ENCODE measurements at regions not wholly inside any gene's neighbourhood (a gene's known extent, or its start where the extent isn't known, plus 50 kb on each side); places are given as distances from the start of the nearest gene placed in this dataset.
"Not testable (repeated sequence)": the region's sequence is repeated elsewhere in the genome, so short reads cannot be mapped to it uniquely, and the experiment has no call there.

DNA sequence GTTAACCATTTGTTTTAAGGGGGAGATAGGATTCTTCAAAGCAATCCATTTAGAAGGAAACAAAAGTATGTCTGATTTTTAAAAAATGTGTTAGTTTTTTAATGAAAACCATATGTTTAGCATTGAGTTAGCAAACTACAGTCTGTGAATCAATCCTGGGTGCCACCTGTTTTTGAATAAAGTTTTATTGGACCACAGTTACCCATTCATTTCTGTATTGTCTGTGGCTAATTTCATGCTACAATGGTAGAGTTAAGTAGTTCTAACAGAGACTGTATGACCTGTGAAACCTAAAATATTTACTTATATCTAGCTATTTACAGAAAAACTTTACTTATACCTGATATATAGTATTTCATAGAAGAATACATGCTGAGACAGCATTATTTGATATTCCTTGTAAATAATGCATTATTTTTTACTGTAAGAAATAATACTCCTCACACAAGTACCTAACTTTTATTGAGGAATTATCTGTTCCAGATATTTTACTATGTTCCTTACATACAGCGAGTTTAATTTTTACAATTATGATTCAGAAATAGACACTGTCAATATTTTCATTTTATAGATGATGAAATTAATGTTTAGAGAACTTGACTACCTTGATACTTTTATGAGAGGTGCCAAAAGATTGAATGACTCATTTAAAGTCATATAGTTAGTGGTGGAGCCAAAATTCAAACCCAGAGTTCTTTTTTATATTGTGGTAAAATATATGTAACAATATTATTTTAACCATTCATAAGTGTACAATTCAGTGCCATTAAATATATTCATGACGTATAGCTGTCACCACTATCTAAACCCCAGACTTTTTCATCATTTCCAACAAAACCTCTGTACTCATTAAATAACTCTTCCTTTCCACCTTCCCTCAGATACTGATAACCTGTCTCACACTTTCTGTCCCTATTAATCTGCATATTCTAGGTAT, 122.0 kb downstream of the GLUD2 start:
- DNase-seq (ENCODE audit: low spot score), result no peak

DNA sequence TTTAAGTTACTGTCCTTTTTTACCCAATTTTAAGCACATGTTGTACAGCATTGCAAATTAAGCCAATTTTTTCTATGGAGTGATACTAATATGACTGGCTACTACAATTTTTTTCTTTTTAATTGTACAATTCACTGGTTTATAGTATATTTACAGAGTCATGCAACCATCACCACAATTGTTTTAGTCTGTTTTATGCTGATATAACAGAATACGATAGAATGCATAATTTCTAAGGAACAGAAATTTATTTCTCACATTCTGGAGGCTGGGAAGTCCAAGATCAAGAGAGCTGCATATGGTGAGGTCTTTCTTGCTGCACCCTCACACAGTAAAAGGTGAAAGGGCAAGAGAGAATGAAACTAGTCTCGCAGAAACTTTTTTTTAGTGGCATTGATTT, 125.3 kb downstream of the GLUD2 start:
- no peak for DNase-seq (ENCODE audit: low spot score)

DNA sequence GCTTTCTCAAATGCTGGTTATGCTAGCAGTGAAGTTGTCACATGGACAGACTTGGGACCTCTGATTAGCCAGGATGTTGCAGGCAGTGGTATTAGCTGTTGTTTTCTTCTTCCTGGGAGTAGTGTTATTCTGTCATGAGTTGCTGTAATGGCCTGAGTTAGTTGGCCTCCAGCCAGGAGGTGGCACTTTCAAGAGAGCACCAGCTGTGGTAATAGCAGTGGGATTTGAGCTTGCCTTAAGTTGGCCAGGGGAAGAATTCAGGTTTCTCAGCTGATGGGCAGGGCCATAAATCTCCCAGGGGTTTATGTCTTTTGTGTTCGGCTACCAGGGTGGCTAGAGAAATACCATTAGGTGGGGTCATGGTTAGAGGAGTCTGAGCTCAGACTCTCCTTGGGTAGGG, 132.6 kb downstream of the GLUD2 start:
- no peak for DNase-seq (ENCODE audit: low spot score)

DNA sequence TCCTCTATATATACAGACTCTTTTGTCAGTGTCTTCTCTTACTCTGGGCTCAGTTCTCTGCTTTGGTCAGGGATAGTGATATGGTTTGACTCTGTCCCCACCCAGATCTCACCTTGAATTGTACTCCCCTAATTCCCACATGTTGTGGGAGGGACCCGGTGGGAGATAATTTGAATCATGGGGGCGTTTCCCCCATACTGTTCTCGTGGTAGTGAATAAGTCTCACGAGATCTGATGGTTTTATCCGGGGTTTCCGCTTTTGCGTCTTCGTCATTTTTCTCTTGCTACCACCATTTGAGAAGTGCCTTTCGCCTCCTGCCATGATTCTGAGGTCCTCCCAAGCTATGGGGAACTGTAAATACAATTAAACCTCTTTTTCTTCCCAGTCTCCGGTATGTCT, 144.4 kb downstream of the GLUD2 start:
- DNase-seq (ENCODE audit: low spot score), result no peak

DNA sequence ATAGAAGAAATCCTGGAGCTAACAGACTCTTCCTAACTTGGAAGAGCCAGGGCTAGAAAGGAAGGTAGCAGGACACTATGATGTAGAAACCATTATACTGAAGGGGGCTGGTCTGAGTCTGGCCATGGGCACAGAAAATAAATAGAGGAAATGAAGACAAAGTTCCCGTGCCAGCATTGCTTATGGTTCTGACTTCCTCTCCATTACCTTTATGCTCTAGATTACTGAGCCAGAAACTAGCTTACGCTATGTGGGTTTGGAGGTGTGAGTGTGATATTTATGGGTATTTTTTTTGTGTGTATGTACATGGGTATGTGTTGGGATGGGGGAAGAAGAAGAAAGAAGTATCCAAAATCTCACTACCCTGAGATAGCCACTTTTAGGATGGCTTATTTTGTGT, 148.3 kb downstream of the GLUD2 start:
- no peak for DNase-seq (ENCODE audit: low spot score)

DNA sequence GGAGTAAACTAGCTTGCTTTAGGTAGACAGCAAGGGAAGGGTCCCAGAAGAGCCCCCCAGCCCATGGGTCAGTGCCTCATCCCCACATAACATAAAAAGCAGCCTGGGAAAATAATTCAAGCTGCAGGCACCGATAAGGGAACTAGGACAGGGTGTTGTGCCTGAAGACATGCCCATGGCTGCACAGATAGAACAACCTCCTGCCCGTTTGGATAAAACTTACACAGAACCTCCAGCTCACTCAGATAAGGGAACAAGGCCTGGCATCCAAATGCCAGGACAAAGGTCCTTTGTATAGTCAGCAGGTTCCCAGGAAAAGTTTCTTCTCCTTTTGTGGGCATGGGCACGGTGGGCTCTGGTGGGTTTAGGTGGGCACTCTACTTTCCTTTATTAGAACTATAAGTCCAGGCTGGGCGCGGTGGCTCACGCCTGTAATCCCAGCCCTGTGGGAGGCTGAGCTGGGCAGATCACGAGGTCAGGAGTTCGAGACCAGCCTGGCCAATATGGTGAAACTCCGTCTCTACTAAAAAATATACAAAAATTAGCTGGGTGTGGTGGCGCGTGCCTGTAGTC, 149.5 kb downstream of the GLUD2 start:
- not testable (repeated sequence) for DNase-seq (ENCODE audit: low spot score)

DNA sequence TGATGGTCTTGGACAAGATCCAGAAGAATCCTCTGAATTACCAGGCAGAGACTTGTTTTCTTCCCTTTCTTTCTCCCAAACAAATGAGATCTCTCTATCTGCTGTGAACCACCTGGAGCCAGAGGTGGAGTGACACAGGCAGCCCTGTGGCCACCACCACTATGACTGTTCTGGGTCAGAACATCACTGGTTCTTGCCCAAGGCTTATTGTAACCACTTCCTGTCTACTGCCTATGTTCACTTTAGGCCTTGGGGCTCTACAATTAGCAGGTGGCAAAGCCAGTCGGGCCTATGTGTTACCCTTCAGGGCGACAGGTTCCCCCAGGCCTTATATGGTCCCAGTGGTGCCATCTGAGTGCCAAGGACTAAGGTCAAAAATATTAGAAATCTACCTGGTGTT, 161.2 kb downstream of the GLUD2 start:
- DNase-seq (ENCODE audit: low spot score), result no peak

DNA sequence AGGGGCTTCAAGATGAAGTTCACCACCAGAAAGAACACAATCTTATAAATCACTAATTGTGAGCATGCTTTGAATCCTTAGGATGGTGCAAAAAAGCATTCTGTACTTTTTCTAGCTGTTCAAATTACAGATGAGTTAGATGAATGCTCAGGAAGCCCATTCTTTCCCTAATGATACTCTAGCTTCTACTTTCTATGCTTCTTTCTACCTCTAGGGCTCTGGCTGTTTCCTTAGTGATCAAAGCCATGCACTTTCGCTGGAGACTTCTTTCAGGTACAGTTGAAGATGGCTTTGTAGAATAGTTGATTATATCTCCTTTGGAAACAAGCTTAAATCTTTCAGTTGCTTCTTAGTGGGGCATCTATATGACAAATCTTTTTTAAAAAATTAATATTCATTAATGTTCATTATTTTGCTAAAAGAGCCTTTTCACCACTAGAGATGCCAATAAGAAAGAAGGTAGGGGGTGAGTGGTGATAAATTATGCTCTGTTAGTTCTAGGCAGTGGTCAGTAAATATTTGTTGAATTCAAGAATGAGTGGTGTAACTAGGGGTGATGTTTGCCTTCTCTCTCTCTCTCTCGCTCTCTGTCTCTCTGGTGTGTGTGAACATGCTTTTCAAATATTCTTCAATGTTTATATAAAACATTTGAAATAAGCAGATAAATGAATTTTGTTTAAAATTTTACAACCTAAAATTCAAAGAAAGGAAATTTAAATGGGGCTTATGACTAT, 169.4 kb downstream of the GLUD2 start:
- no peak for DNase-seq (ENCODE audit: low spot score)

DNA sequence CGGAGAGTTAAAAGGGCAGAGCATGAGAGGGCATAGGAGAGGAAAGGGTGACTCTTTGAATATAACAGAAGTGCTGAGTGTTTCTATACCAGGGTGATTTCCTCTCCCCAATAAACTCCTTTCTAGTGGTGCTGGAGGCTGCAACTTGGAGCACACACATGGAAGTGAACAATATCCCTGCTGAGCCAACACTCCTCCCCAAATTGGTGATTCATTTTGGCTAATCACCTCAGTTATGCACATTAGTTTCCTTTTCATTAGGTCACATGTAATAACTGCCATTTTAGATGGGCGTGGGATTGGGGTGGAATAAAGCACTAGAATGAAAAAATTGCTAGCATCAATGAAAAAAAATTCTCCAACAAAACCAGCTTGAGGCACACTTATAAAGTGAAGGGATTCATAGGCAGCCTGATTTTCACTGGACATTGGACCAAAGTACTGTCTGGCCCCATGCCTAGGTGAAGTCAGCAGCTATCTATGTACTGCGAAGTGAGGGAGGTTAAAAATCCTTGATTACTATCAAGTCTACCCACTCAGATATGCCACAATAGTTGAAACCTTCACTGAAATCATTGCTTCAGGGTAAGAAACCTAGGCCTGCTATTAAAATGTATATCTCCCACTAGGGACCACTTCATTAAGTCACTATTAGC, 174.0 kb downstream of the GLUD2 start:
- DNase-seq (ENCODE audit: low spot score), result no peak

DNA sequence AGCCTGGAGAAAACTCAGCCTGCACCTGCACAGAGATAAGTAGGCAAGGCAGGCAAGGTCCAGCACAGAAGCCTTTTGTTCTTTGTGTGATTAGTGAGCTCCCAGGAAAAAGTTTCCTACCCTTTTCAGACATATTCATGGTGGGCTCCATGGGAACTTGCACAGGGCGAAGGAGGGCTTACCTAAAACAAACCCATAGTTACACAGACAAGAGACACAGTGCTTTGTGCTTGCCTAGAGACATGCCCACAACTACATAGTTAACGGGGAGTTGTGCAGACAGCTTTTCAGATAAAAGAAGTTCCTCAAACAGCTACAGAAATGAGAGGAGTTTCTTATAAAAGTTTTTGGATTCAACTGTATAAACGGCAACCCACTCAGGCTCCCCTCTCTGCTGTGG, 180.5 kb downstream of the GLUD2 start:
- DNase-seq (ENCODE audit: low spot score), result no peak

DNA sequence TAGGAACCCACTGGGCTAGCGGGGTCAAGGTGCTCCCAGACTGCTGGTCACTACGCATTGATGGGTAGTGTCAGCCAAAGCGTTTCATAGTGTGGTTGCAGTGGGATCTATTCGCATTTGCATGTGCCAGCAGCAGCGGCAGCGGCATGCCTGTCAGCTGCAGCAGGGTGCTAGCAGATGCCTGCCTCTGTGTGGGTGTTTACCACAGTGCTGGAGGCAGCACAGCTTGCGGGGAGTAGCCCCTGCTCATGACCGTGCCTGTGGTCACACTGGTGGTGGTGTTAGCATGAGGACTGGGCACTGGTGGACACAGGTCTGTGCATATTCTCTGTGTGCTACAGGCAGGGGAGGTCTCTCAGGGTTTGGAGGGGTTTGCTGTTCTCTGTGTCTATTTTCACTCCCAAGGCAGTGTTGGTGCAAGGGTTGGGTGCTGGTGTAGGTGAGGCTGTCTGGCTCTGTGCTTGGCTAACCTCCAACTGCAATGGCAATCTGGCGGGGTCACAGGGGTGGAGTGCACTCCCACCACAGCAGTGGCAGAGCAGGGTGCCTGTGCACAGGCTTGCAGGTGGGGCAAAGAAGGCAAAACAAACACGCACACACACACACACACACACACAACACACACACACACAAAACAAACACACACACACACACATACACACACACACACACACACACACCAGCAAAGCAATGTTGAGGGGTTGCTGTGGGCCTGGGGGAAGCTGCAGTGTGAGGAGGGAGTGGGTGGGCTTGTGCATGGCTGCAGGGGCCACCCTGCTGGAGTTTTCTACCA, 184.4 kb downstream of the GLUD2 start:
- no peak for DNase-seq (ENCODE audit: low spot score)

DNA sequence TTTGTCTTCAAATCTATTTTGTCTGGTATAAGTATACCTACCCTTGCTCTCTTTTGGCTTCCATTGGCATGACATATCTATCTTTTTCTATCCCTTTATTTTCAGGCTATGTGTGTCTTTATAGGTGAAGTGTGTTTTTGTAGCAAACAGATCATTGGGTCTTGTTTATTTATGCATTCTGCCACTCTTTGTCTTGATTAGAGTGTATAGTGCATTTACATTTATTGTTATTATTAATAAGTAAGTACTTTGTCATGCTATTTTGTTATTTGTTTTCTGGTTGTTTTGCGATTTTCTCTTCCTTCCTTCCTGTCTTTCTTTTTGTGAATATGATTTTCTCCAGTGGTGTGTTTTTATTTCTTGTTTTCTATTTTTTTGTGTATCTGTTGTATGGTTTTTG, 188.6 kb downstream of the GLUD2 start:
- DNase-seq (ENCODE audit: low spot score), result no peak

DNA sequence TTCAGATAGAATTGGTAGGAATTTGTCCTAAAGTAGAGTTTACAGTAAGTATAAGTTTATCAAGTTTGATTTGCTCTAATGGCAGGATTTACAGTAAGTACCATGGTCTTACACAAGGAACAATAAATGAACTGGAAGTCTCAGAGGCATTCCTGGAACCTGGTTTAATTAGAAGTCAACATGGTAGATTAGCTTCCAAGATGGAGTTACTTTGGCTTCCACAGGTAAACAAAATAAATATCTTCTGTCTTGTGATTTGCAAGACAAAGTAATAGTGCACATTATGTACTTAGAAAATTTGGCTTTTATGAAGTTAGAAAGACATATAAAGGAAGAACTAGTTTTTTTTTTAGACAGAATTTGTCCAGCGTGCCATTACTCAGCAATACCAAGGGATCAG, 190.7 kb downstream of the GLUD2 start:
- no peak for DNase-seq (ENCODE audit: low spot score)

DNA sequence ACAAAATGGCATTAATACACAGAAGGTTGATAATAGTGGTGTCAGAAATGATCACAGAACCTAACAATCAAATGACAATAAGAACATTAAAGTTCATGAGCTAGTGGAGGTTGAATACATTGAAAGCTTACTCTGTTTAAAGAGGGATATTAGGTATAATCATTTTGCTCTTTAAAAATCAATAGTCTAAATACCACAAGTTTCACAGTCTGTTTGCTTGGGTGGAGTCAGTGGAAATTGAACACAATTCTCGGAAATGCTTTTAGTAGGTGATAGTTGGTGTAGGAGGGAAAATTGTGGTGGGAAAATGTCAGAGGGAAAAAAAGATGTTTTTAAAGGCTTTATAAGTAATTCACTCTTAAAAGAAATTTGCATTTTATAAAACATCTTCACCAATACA, 197.1 kb downstream of the GLUD2 start:
- no peak for DNase-seq (ENCODE audit: low spot score)

DNA sequence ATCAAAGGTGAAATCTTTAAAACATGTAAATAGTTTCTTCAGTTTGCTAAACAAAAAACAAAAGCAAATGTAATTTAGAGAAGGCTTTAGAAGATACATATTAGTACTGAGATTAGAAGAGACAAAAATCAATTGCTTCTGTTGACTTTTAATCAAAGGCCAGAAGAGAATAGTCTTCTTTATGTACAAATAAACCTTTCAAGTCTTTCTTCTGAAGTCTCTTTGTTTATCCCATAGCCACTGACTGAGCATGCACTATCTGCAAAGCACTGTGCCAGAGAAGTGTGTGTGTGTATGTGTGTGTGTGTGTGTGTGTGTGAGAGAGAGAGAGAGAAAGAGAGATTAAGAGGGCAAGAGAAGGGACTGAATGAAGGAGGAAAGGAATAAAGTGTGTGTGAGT, 198.4 kb downstream of the GLUD2 start:
- no peak for DNase-seq (ENCODE audit: low spot score)

DNA sequence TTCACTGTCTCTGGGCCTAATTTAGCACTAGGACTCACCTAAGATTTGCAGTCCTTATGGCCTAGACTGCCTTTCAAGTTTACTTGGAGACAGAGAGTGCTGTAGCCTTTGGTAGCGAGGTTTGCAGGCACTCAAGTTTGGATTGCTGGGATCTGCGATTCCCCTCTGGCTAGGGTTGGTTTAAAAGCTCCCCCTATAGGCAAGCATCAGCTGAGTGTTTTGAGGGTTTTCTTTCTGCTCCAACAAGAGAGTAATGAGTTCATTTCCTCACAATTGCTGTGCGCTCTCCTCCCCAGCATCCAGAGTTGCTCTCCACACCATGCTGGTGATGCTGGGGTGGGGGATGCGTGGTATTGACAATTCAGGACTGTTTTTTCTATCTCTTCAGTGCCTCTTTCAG, 206.9 kb downstream of the GLUD2 start:
- no peak for DNase-seq (ENCODE audit: low spot score)

DNA sequence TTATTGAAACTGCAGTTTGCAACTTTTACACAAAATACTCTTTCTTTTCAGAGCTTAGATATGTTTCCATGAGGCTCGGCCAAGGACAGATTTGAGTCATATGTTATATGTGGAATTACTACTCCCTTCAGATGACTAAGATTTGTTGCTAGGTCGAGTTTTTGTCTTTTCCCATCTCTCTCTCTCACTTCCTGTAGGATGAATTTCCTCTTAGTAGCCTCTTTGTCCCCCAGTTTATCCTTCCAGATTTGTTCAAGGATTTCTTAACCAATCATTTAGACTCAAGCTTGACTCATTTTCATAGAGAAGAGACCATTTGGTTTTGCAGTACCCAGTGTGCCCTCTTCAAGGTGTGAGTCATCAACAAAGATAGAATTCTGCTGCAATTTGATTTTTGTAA, 209.2 kb downstream of the GLUD2 start:
- no peak for DNase-seq (ENCODE audit: low spot score)

DNA sequence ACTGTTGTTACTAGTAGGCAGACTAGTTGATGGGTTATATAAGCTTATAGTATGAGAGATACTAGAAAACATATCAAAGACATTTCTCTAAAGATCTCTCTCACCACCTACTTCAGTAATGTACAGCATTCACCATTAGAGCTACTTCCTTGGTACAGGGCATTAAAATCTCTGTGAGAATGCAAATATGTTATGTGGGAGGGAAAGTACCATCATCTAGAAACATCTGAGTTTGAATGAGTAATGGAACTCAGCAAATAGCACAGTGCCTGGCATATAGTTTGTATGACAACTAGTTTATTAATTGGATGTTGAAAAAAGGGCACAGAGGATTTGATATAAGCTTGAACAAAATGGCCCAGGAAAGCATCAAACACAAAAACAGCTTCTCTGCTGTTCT, 211.1 kb downstream of the GLUD2 start:
- no peak for DNase-seq (ENCODE audit: low spot score)

DNA sequence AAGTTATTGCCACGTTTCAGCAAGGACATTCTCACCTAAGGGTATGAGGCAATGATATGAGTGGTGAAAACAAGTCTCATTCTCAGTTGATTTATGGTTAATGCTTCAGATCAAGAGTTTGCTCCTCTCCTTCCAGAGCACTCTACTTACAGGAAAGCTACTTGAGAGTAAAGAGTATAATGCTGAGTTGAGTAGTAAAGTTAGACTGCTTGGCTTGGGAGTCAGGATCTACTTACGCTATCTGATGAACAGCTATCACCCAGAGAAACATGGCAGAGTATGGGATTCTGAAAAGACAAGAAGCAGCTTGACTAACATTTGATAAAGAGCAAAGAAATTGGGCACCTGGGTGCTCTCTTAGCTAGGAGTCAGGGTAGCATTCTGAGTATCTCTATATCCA, 211.8 kb downstream of the GLUD2 start:
- no peak for DNase-seq (ENCODE audit: low spot score)

DNA sequence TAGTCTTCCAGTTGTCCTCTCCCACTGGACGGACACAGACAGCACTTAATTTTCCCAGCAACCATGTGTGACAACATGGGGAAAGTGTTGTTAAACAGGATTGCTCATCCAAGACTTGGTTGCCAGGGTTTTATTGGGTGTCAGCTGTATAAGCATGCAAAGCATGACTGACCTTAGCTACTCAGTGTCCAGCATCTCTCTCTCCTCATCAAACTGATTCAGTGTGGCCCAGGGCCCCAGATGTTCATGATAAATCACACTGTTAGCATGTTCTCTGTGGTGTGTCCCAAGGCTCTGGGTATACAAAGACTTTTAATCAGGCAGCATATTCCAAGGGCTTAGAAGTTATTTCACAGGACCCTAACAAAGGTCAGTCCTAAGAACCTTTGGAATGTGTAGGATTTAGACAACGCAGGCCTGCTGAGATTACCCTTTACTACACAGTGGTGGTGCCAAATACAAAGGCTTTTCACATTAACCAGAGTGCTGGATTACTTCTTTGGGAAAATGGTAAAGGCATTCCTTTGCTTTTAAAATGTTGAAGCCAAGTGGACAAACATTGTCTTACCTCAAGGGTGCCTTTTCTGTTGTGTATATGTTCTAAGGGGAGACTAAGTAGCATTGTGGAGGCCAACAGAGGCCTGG, 213.3 kb downstream of the GLUD2 start:
- DNase-seq (ENCODE audit: low spot score), result no peak

DNA sequence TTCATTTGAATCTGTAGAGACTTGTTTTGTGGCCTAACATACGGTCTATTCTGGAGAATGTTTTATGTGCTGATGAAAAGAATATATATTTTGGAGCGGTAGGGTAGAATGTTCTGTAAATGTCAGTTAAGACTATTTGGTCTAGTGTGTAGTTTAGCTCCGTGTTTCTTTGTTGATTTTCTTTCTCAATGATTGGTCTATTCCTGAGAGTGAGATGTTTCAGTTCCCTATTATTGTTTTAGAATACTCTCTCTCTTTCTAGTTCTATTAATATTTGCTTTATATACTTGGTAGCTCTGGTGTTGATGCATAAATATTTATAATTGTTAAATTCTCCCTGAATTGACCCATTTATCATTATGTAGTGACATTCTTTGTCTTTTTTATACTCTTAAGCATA, 236.5 kb downstream of the GLUD2 start:
- DNase-seq (ENCODE audit: low spot score), result no peak
